ENCODE measurements at regions not wholly inside any gene's neighbourhood (a gene's known extent, or its start where the extent isn't known, plus 50 kb on each side); places are given as distances from the start of the nearest gene placed in this dataset.
"Not testable (repeated sequence)": the region's sequence is repeated elsewhere in the genome, so short reads cannot be mapped to it uniquely, and the experiment has no call there.

- Histone ChIP-seq H3K27me3 (replicated peaks; ENCODE audit: insufficient read depth) (no peaks in the 10 kb centered on the region), H3K36me3 (no peaks in the 10 kb centered on the region), H3K4me1 (ENCODE audit: control insufficient read depth in 1 of 2, low read depth in 2 of 2) (no peaks in the 10 kb centered on the region), H3K27ac (no peak overlapping the region), H3K9me3 (no peaks in the 10 kb centered on the region), H3K4me3 (no peak overlapping the region)
- TF ChIP-seq CTCF (IDR thresholded peaks at IDR 0.05): no peak
- no peak for DNase-seq (ENCODE audit: low spot score)
- no peak for ATAC-seq (ENCODE audit: insufficient number of reproducible peaks, low FRiP score, low read depth)
Measured at GRCh38 chr13:108044954-108045353, 170.4 kb downstream of the LIG4 start.

- H3K4me3 ChIP-seq; H3K4me1 ChIP-seq (ENCODE audit: control insufficient read depth in 1 of 2, low read depth in 2 of 2); H3K27me3 ChIP-seq (replicated peaks; ENCODE audit: insufficient read depth); H3K27ac ChIP-seq; H3K36me3 ChIP-seq; ATAC-seq (ENCODE audit: insufficient number of reproducible peaks, low FRiP score, low read depth); DNase-seq (ENCODE audit: low spot score); H3K9me3 ChIP-seq: not testable (repeated sequence)
Measured at GRCh38 chr13:108042866-108043265, 172.5 kb downstream of the LIG4 start.

GRCh38 chr13:108037348-108037747 lies 178.0 kb downstream of the LIG4 start:
- DNase-seq (ENCODE audit: low spot score): no peak
- Histone ChIP-seq H3K27ac (no peak overlapping the region), H3K9me3 (no peaks in the 10 kb centered on the region), H3K27me3 (replicated peaks; ENCODE audit: insufficient read depth) (no peaks in the 10 kb centered on the region), H3K36me3 (no peaks in the 10 kb centered on the region), H3K4me3 (no peak overlapping the region), H3K4me1 (ENCODE audit: control insufficient read depth in 1 of 2, low read depth in 2 of 2) (no peaks in the 10 kb centered on the region)
- ATAC-seq (ENCODE audit: insufficient number of reproducible peaks, low FRiP score, low read depth): no peak
- TF ChIP-seq CTCF (IDR thresholded peaks at IDR 0.05): no peak

GRCh38 chr13:108036411-108036932 lies 178.9 kb downstream of the LIG4 start:
- H3K9me3 ChIP-seq: no peaks in the 10 kb centered on the region
- ATAC-seq (ENCODE audit: insufficient number of reproducible peaks, low FRiP score, low read depth) (no peak), DNase-seq (ENCODE audit: low spot score) (no peak)
- H3K4me3 ChIP-seq: no peak overlapping the region
- no peaks in the 10 kb centered on the region for H3K4me1 ChIP-seq (ENCODE audit: control insufficient read depth in 1 of 2, low read depth in 2 of 2)
- H3K27me3 ChIP-seq (replicated peaks; ENCODE audit: insufficient read depth): no peaks in the 10 kb centered on the region
- no peak overlapping the region for H3K27ac ChIP-seq
- no peaks in the 10 kb centered on the region for H3K36me3 ChIP-seq
- TF ChIP-seq CTCF (IDR thresholded peaks at IDR 0.05): no peak

GRCh38 chr13:108034909-108035410 lies 180.4 kb downstream of the LIG4 start:
- TF ChIP-seq CTCF (IDR thresholded peaks at IDR 0.05): no peak
- ATAC-seq (ENCODE audit: insufficient number of reproducible peaks, low FRiP score, low read depth): no peak
- Histone ChIP-seq H3K27ac (no peak overlapping the region), H3K9me3 (no peaks in the 10 kb centered on the region), H3K36me3 (no peaks in the 10 kb centered on the region), H3K4me3 (no peak overlapping the region), H3K27me3 (replicated peaks; ENCODE audit: insufficient read depth) (no peaks in the 10 kb centered on the region), H3K4me1 (ENCODE audit: control insufficient read depth in 1 of 2, low read depth in 2 of 2) (no peaks in the 10 kb centered on the region)
- DNase-seq (ENCODE audit: low spot score): no peak
